ENCODE measurements at regions not wholly inside any gene's neighbourhood (a gene's known extent, or its start where the extent isn't known, plus 50 kb on each side); places are given as distances from the start of the nearest gene placed in this dataset.

DNA sequence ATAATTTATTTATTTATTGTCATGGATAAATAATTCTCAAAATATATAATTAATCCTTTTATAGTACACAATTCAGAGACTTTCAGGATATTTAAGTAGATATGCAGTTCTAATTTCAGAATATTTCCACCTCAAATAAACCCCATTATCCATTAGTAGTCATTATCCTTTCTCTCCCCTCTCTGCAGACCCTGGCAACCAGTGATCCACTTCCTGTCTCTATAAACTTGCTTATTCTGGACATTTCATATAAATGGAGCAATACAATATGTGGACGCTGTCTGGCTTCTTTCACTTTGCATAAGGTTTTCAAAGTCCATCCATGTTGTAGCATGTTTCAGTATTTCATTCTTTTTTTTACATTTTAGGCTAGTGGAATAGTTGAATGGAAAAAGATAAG, 230.2 kb downstream of the FZD1 start:
- TF ChIP-seq, protein P1, sequence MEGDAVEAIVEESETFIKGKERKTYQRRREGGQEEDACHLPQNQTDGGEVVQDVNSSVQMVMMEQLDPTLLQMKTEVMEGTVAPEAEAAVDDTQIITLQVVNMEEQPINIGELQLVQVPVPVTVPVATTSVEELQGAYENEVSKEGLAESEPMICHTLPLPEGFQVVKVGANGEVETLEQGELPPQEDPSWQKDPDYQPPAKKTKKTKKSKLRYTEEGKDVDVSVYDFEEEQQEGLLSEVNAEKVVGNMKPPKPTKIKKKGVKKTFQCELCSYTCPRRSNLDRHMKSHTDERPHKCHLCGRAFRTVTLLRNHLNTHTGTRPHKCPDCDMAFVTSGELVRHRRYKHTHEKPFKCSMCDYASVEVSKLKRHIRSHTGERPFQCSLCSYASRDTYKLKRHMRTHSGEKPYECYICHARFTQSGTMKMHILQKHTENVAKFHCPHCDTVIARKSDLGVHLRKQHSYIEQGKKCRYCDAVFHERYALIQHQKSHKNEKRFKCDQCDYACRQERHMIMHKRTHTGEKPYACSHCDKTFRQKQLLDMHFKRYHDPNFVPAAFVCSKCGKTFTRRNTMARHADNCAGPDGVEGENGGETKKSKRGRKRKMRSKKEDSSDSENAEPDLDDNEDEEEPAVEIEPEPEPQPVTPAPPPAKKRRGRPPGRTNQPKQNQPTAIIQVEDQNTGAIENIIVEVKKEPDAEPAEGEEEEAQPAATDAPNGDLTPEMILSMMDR (IDR thresholded peaks at IDR 0.05): no peak
- TF ChIP-seq POLR2A (IDR thresholded peaks at IDR 0.05): no peak
